ENCODE measurements at regions not wholly inside any gene's neighbourhood (a gene's known extent, or its start where the extent isn't known, plus 50 kb on each side); places are given as distances from the start of the nearest gene placed in this dataset.

DNA sequence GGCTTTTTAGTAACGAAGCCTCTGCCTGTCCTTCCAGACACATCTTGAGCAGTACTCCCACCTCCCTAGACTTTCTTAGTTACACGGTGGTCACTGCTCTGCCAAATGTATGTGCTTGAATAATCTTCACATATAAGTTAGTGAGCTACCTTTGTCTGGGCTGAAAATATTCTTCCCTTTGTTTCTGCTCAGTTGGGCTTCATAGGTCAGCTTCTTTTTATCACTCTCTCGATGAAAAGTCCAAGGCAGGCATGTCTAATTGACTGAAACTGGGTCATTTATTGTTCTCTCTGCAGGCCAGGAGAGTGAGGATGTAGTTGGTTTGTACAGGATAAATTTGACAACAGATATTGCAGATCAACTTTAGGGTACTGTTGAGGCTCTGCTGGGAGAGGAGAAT lies 636.7 kb upstream of the IGFBP3 start:
- DNase-seq, result no peak

DNA sequence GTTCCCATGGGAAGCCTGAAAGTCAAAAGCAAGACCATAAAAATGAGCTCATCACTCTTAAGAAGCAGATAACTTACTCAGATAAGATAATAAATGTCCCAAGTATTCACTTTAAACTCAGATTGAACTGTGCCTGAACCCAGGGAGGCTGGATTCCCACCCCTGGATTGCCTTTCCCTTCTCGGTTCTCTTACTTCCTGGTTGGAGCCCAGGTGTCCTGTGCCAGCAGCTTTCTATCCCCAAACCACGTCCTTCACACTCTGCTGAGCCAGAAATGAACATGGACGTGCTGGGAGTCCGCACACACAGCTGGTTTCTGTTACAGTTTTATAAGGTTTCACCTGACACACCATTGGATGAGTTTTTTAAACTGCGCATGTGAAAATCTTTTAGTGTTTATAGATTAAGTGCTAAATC lies 636.2 kb upstream of the IGFBP3 start:
- no peak for DNase-seq

- DNase-seq, result no peak
These were observed 633.8 kb upstream of the IGFBP3 start for GRCh38 chr7:46554688-46555422.

- DNase-seq, result no peak
These were observed 630.5 kb upstream of the IGFBP3 start for GRCh38 chr7:46551603-46552002.

- no peak for DNase-seq
These were observed 629.8 kb upstream of the IGFBP3 start for GRCh38 chr7:46550864-46551263.

DNA sequence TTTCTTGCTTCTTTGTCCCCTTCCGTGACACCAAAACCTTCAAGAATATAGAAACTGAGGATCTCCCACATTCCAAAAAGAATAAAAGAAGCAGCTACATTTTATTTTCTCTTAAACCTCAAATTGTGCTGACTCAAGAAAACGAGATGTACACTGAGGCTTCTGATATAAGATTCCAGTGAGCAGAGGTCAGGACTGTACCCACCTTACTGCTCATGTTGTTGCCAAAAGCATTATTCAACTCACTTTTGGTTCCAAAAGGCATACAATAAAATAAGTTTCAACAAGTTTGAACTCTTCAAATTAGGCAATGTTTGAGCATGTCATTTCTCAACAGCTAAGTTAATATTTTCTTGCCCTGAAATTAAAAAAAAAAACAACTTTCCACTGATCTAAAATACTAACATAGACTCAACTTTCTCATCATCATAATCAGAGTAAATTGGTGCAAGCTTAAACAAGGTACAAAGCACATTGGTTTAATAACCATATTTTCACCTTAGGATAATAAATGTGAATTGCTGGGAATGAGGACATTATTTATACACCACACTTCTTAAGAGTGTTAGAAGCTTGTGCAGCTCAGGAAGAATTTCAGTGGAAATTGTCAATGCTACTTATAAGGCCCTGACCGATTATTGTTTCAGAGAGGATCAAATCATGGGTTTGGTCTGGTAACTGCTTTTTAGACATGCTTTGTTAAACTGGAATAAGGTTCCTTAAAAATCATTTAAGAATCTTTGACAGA lies 629.0 kb upstream of the IGFBP3 start:
- DNase-seq, result no peak

GRCh38 chr7:46549347-46549746 lies 628.3 kb upstream of the IGFBP3 start:
- DNase-seq, result no peak

- DNase-seq, result no peak
These were observed 626.0 kb upstream of the IGFBP3 start for GRCh38 chr7:46547044-46547443.

DNA sequence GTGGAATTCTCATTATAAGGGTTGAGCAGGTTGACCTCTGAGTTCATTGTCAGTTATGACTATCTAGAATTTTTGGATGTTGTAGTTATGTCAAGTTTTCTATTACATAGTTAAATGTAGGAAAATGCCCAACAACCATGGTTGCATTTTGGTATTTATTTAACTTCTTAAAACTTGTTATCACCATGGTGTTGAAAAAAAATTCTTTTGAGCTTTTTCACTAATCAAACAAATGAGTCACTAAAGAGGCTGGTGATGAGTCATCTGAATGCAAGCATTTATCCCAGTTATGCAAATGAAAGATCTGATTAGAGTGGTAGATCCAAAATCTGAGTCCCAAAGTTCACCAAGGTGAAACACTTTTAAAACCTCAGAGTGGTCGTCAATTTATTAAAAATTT lies 624.7 kb upstream of the IGFBP3 start:
- DNase-seq, result no peak

DNA sequence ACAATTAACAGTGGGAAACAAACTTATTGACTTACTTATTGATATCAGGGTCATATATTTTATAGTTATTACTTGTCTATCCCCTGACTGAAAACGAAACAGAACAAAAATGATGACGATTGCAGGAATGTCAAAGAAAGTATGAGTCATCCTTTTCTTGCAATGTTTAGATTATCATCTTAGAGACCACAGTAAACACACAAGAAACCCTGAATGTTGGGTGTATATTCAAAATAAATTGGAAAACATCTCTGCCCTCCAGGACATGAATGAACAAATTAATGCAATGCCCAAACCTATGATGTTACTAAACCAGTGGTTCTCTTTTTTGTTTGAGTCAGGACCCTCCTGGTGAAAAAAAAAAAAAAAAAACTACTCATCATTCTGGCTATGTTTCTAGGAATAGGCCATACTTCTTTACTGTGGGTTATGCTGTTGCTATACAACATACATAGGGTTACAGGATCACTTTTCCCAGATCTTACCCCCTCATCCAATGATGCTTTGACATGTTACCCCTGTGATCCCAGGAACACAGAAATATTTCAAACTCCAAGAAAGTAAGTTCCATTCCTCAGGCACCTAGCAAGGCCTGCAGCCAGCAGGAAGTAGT lies 623.4 kb upstream of the IGFBP3 start:
- DNase-seq, result no peak

DNA sequence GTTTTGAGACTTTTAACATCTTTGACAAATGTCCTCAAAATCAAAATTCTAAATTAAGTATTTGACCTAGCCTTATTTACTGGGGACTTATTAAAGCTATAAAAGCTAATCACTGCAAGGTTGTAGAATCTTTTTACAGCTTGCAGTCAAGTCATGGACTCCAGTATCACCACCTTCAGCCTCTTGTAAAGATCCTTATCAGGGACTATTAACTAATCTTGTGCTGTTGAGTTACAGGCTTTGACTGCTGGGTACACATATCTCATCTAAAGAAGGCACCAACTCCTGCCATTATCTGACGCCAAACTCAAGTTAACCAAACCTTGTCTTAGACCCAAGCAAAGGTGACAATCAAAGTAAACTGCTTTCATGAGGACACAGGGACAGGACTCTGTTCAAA lies 621.0 kb upstream of the IGFBP3 start:
- DNase-seq, result no peak

DNA sequence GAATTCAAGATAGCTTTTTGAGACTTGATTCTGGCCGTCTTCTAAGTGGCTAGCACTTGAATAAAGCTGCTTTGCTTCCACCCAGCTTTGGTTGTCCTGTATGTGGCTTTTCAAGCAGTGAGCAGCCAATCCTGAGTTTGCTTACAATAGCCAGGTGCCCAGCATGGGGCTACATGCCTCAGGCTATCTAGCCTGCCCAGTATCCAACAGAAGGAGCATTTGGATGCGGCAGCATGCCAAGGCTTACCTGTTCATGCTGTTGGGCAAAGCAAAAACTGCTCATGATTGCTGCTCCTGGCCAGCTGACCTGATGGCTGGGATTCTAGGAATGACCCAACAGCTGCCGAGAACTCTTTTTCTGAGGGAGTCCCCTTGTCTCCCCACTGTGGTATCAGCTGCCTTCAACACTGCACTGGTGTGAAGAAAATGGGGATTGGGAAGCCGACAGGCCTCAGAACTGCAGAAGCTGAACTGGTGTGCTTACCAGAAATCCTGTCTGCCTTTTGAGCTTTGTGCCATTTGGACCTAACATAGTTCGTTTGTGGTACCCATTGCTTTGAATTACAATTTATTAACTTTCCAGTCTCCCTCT lies 618.9 kb upstream of the IGFBP3 start:
- DNase-seq, result no peak

DNA sequence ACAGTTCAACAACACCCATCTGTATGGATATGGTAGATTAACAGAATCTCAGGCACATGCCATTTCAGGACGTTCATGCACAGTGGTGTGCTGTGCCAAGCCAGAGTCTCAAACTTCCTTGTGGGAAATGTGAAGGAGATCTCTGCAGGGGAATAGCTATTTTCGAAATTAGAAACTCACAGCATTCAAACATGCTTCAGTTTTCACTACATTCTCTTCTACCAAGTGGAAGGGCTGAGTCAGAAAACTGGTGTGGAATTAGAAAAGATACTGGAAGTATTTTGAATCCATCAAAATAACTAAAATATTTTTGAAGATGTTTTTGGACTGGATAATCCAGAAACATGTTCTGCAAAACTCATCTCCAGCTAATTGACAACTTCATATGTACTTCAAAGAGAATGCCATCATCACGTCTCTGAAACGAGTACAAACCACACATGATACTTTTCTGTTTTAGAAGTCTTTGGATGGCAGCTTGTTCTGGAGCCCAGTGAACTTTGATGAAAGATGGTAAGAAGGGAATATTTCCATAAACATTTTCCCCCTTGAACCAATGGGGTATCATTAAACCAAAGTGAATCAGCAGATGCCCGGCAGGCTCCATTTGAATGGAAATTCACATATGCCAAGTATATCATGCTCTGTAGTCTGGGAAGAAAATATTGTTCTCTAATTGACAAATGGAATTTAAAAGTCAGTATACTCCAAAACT lies 616.3 kb upstream of the IGFBP3 start:
- DNase-seq, result no peak

GRCh38 chr7:46534664-46535588 lies 613.9 kb upstream of the IGFBP3 start:
- DNase-seq, result no peak

DNA sequence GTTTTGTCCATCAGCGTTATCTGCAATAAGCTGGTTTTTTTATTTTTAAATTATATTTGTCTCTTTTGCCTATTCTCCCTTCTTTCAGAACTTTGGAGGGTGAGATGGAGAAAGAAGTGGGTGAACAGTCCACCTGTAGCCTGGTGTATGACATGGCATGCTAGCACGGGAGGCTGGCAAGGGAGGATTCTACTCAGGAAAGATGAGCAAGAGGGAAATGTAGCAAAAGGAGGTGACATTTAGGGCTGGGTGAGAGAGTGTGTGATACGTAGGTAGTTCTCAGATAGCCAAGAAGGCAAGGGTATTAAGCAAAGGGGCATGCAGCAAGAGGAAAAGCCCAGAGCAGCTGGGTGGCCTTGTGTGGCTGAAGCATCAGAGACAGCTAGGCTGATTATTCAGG lies 612.9 kb upstream of the IGFBP3 start:
- DNase-seq, result no peak

DNA sequence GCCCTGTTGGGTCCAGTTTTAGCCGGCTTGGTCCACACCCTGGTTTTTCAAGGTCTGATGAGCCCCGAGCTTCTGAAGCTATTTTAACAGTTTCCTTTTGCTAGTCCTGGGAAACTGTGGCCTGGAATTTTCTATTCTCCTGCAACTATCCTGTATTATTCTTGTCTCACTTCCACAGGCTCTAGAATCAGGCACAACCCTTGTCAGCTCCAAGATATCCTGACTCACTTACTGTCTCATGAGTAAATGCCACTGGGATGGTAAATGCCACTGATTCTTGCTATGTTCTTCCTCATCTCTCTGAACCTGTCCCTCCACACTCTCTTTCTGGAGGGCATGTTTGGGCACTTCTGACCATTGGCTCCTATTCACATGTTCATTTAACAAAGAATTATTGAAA lies 611.5 kb upstream of the IGFBP3 start:
- DNase-seq, result no peak

DNA sequence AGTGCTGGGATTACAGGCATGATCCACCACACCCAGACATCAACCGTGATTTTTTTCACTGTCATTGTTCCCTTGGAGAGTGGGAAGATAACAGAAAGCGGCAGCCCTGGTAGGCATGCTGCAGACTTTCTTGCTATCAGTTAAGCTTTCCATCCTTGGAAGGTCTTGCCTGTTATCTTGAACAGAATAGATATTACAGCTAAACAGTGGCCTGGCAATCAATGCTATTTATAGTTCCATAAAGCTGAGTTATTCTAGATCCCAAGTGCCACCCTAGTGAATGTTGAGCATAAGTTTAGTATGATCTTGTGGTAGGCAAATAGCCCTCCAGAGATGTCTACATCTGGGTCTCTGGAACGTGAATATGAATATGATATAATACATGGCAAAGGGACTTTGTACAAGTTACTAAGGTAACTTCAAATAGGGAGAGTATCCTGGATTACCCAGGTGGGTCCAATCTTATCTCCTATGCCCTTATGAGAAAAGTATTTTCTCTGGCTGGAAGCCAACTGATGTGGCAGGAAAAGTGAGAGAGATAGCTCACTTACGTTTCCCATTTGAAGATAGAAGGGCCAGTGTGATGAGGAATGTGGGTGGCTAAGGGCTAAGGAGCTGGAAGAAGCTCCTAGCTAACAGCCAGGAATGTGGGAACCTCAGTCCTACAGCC lies 609.1 kb upstream of the IGFBP3 start:
- DNase-seq, result no peak

- DNase-seq, result no peak
These were observed 606.3 kb upstream of the IGFBP3 start for GRCh38 chr7:46527360-46527759.

- no peak for DNase-seq
These were observed 604.8 kb upstream of the IGFBP3 start for GRCh38 chr7:46525876-46526275.

- no peak for DNase-seq
These were observed 603.3 kb upstream of the IGFBP3 start for GRCh38 chr7:46524350-46524749.

DNA sequence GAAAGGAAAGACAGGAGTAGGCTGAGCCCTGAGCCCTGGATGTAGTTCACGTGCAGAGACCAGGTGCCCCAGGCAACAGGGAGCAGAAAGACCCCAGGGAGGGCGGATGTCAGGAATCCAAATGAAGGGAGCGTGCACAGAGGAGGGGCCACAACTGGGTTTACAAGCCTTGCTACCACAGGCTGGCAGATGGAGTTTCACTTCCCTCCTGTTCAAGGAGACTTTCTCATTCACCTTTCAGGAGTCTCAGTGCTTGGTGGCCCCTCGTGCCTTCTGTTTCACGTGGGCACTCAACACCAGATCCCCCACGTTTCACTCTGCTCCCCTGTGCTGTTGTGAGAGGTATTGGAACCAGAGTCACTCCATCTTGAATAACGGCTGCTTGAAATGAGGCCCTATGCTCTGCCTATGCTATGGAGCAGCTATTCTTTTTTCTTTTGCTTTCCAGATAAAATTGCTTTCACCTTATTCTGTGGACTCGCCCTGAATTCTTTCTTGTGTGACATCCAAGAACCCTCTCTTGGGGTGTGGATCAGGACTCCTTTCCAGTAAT lies 601.4 kb upstream of the IGFBP3 start:
- no peak for DNase-seq
